HEK293 (cell line): ENCODE measurements at regions not wholly inside any gene's neighbourhood (a gene's known extent, or its start where the extent isn't known, plus 50 kb on each side); places are given as distances from the start of the nearest gene placed in this dataset.
"Not testable (repeated sequence)": the region's sequence is repeated elsewhere in the genome, so short reads cannot be mapped to it uniquely, and the experiment has no call there.

Source experiments
- CTCF ChIA-PET: fragments of 350-600 bp; formaldehyde crosslinking; extraction: SDS; loops from one replicate; lab custom pipeline; 2021; ENCODE audit warnings: antibody characterized with exemption; lab: Yijun Ruan, JAX
- POLR2A ChIA-PET: fragments of 300-600 bp; formaldehyde crosslinking; extraction: SDS; loops from one replicate; lab custom pipeline; 2020; ENCODE audit warnings: antibody characterized with exemption, inconsistent platforms; lab: Yijun Ruan, JAX
- H3K27ac ChIP-seq: fragments of 200-500 bp; sonication (Bioruptor generic); 2 replicates; pipeline ENCODE4 v1.5.1; 2014; ENCODE audit warnings: low read depth, low read length, control low read depth, inconsistent platforms; ENCODE audit errors: extremely low read depth
- H3K36me3 ChIP-seq, 2 experiments: fragments of 200-500 bp in 1 of 2; sonication (Bioruptor generic) in 1 of 2; 1 replicate in 1 of 2; 2 replicates in 1 of 2; pipeline ENCODE4 v1.5.1; 2014 to 2017; ENCODE audit warnings: inconsistent platforms in 2 of 2, low read length in 2 of 2; ENCODE audit not compliant: control insufficient read depth in 2 of 2, insufficient read depth in 1 of 2
- H3K4me1 ChIP-seq: fragments of 200-500 bp; sonication (Bioruptor generic); 2 replicates; pipeline ENCODE4 v1.5.1; 2014; ENCODE audit warnings: mild to moderate bottlenecking, low read length, inconsistent platforms; ENCODE audit not compliant: control insufficient read depth, insufficient read depth
- H3K4me3 ChIP-seq: 2 replicates; pipeline ENCODE4 v1.5.1; 2011; ENCODE audit warnings: low read depth, mild to moderate bottlenecking, control low read depth, low read length, moderate library complexity
- H3K9me3 ChIP-seq: fragments of 200-500 bp; sonication (Bioruptor generic); 2 replicates; pipeline ENCODE4 v1.5.1; 2014; ENCODE audit warnings: low read depth, low read length, inconsistent platforms; ENCODE audit not compliant: control insufficient read depth, insufficient read depth
- GLIS1 ChIP-seq: fragments of 450-650 bp; formaldehyde crosslinking; IDR thresholded peaks from 2 replicates; pipeline ENCODE4 v1.5.1; 2016; ENCODE audit warnings: missing biosample characterization, missing genetic modification characterization
- ZBTB17 ChIP-seq: fragments of 450-650 bp; formaldehyde crosslinking; IDR thresholded peaks from 2 replicates; pipeline ENCODE4 v1.5.1; 2016; ENCODE audit warnings: missing biosample characterization, missing genetic modification characterization
- ZBTB20 ChIP-seq: fragments of 450-650 bp; formaldehyde crosslinking; IDR thresholded peaks from 2 replicates; pipeline ENCODE4 v1.5.1; 2016; ENCODE audit warnings: missing biosample characterization, missing genetic modification characterization
- ZBTB26 ChIP-seq: fragments of 450-650 bp; formaldehyde crosslinking; optimal IDR thresholded peaks from 2 replicates; pipeline ENCODE3; 2016; ENCODE audit warnings: missing biosample characterization, mild to moderate bottlenecking, missing genetic modification characterization
- ZBTB48 ChIP-seq: fragments of 450-650 bp; formaldehyde crosslinking; IDR thresholded peaks from 2 replicates; pipeline ENCODE4 v1.5.1; 2016; ENCODE audit warnings: missing biosample characterization, missing genetic modification characterization
- ZBTB6 ChIP-seq: fragments of 450-650 bp; formaldehyde crosslinking; IDR thresholded peaks from 2 replicates; pipeline ENCODE4 v1.5.1; 2017; ENCODE audit warnings: missing biosample characterization, missing genetic modification characterization
- ZFP69B ChIP-seq: fragments of 450-650 bp; formaldehyde crosslinking; IDR thresholded peaks from 2 replicates; pipeline ENCODE4 v1.5.1; 2016; ENCODE audit warnings: missing biosample characterization, missing genetic modification characterization
- ZNF157 ChIP-seq: fragments of 450-650 bp; formaldehyde crosslinking; IDR thresholded peaks from 2 replicates; pipeline ENCODE4 v1.5.1; 2016; ENCODE audit warnings: missing biosample characterization, missing genetic modification characterization
- ZNF335 ChIP-seq: fragments of 450-650 bp; formaldehyde crosslinking; conservative IDR thresholded peaks from 2 replicates; pipeline ENCODE4 v1.5.1; 2016; ENCODE audit warnings: missing biosample characterization, missing genetic modification characterization
- ZNF341 ChIP-seq: fragments of 450-650 bp; formaldehyde crosslinking; IDR thresholded peaks from 2 replicates; pipeline ENCODE4; 2016; ENCODE audit warnings: low read depth, missing biosample characterization, missing genetic modification characterization
- ZNF366 ChIP-seq: fragments of 450-650 bp; formaldehyde crosslinking; conservative IDR thresholded peaks from 2 replicates; pipeline ENCODE4 v1.5.1; 2016; ENCODE audit warnings: missing biosample characterization, missing genetic modification characterization
- ZNF391 ChIP-seq: fragments of 450-650 bp; formaldehyde crosslinking; IDR thresholded peaks from 2 replicates; pipeline ENCODE4 v1.5.1; 2016; ENCODE audit warnings: low read depth, missing biosample characterization, missing genetic modification characterization, borderline replicate concordance
- ZNF398 ChIP-seq: fragments of 450-650 bp; formaldehyde crosslinking; IDR thresholded peaks from 2 replicates; pipeline ENCODE4 v1.5.1; 2017; ENCODE audit warnings: missing biosample characterization, missing genetic modification characterization
- ZNF501 ChIP-seq: fragments of 450-650 bp; formaldehyde crosslinking; IDR thresholded peaks from 2 replicates; pipeline ENCODE4 v1.5.1; 2016; ENCODE audit warnings: missing biosample characterization, missing genetic modification characterization
- ZNF529 ChIP-seq: fragments of 450-650 bp; formaldehyde crosslinking; IDR thresholded peaks from 2 replicates; pipeline ENCODE4 v1.5.1; 2017; ENCODE audit warnings: missing genetic modification characterization, missing biosample characterization; ENCODE audit not compliant: insufficient replicate concordance
- ZNF544 ChIP-seq: fragments of 450-650 bp; formaldehyde crosslinking; IDR thresholded peaks from 2 replicates; pipeline ENCODE4 v1.5.0; 2017; ENCODE audit warnings: missing biosample characterization, missing genetic modification characterization
- ZNF558 ChIP-seq: fragments of 450-650 bp; formaldehyde crosslinking; IDR thresholded peaks from 2 replicates; pipeline ENCODE4 v1.5.1; 2016; ENCODE audit warnings: missing biosample characterization, missing genetic modification characterization
- ZNF561 ChIP-seq: fragments of 450-650 bp; IDR thresholded peaks from 2 replicates; pipeline ENCODE4 v1.5.1; 2018; ENCODE audit warnings: missing biosample characterization, missing genetic modification characterization, borderline replicate concordance
- ZNF580 ChIP-seq: fragments of 450-650 bp; formaldehyde crosslinking; IDR thresholded peaks from 2 replicates; pipeline ENCODE4 v1.5.1; 2016; ENCODE audit warnings: missing biosample characterization, missing genetic modification characterization
- ZNF660 ChIP-seq: fragments of 450-650 bp; IDR thresholded peaks from 2 replicates; pipeline ENCODE4 v1.5.1; 2018; ENCODE audit warnings: missing biosample characterization, mild to moderate bottlenecking, missing genetic modification characterization
- ZSCAN18 ChIP-seq: fragments of 450-650 bp; formaldehyde crosslinking; IDR thresholded peaks from 2 replicates; pipeline ENCODE4 v1.5.1; 2016; ENCODE audit warnings: missing biosample characterization, missing genetic modification characterization

- POLR2A ChIA-PET = no interaction called here
These were observed 132.5 kb upstream of the PRSS3 start for GRCh38 chr9:33662871-33663270.

GRCh38 chr9:33676194-33676745 lies 119.1 kb upstream of the PRSS3 start:
- H3K36me3 ChIP-seq, H3K4me1 ChIP-seq: not testable (repeated sequence)
- CTCF ChIA-PET = interaction anchor here (0.7 to 3.3 kb wide), 9 partner anchors 13 to 397 kb away, joined by 3 to 16 read pairs (median 4); no protein-coding TSS in a partner anchor
- TF ChIP-seq ZBTB17 (tag by site-specific recombination) (peak; percentile 56; the same call in 1 of the 2 replicates), ZBTB20 (tag by site-specific recombination) (peak; percentile 53; the same call in 1 of the 2 replicates), ZNF558 (tag by site-specific recombination) (peak; percentile 47; the same call in 1 of the 2 replicates), ZNF335 (tag by site-specific recombination) (peak; percentile 79)
- TF ChIP-seq, all 188 proteins: peak for 4; not testable (repeated sequence) for 184
- POLR2A ChIA-PET = interaction anchor here (1.1 kb wide), 1 partner anchor 652 kb away, joined by 3 read pairs; no protein-coding TSS in a partner anchor
- Histone ChIP-seq H3K4me3 (peak overlapping the region; percentile 65), H3K27ac (peak overlapping the region; percentile 97)
- not testable (repeated sequence) for H3K9me3 ChIP-seq

More at GRCh38 chr9:33662871-33663270, 132.5 kb upstream of the PRSS3 start:
- Histone ChIP-seq H3K9me3 (no peaks in the 10 kb centered on the region), H3K27ac (no peak overlapping the region), H3K4me1 (no peaks in the 10 kb centered on the region)
- TF ChIP-seq ZBTB26 (tag by site-specific recombination) = no peak
- no peak for TF ChIP-seq ZNF660 (tag by site-specific recombination)
- no peak for TF ChIP-seq ZNF580 (tag by site-specific recombination)
- no peak for TF ChIP-seq ZFP69B
- no peak for TF ChIP-seq ZNF544 (tag by site-specific recombination)
- no peak for TF ChIP-seq ZBTB48 (tag by site-specific recombination)
- TF ChIP-seq ZBTB6 (tag by site-specific recombination) = no peak
- no peak for TF ChIP-seq ZNF501
- TF ChIP-seq ZNF398 (tag by site-specific recombination) = no peak
- no peak for TF ChIP-seq ZNF366
- no peak for TF ChIP-seq ZNF529 (tag by site-specific recombination)
- TF ChIP-seq, all 188 proteins: peak for 0
- no peak overlapping the region for H3K4me3 ChIP-seq
- CTCF ChIA-PET = interaction anchor here (1.0 to 1.6 kb wide), 3 partner anchors 13 to 59 kb away, joined by 3 to 7 read pairs (median 4); no protein-coding TSS in a partner anchor
- H3K36me3 ChIP-seq = no peaks in the 10 kb centered on the region

- Histone ChIP-seq H3K27ac (peak overlapping the region; percentile 97), H3K4me1 (peaks cover 2% of the 10 kb centered on the region; the same call in 1 of the 2 replicates), H3K4me3 (peak overlapping the region; percentile 65), H3K9me3 (no peaks in the 10 kb centered on the region), H3K36me3 (no peaks in the 10 kb centered on the region)
- CTCF ChIA-PET = interaction anchor here (0.7 to 3.3 kb wide), 7 partner anchors 14 to 433 kb away, joined by 3 to 22 read pairs (median 4); no protein-coding TSS in a partner anchor
- POLR2A ChIA-PET = interaction anchor here (0.5 to 1.1 kb wide), 2 partner anchors 180 to 652 kb away, joined by 3 to 4 read pairs; no protein-coding TSS in a partner anchor
- TF ChIP-seq GLIS1 (tag by site-specific recombination) (peak; percentile 17; the same call in 1 of the 2 replicates), ZNF660 (tag by site-specific recombination) (peak; percentile 71), ZSCAN18 (tag by site-specific recombination) (no peak), ZNF341 (tag by site-specific recombination) (peak; percentile 30; the same call in 1 of the 2 replicates), ZNF391 (tag by site-specific recombination) (no peak), ZNF157 (tag by site-specific recombination) (no peak), ZNF398 (tag by site-specific recombination) (peak; percentile 89), ZNF561 (tag by site-specific recombination) (peak; percentile 83; the same call in 1 of the 2 replicates)
These were observed 118.4 kb upstream of the PRSS3 start for GRCh38 chr9:33676746-33677505.
